ENCODE measurements at regions not wholly inside any gene's neighbourhood (a gene's known extent, or its start where the extent isn't known, plus 50 kb on each side); places are given as distances from the start of the nearest gene placed in this dataset.

DNA sequence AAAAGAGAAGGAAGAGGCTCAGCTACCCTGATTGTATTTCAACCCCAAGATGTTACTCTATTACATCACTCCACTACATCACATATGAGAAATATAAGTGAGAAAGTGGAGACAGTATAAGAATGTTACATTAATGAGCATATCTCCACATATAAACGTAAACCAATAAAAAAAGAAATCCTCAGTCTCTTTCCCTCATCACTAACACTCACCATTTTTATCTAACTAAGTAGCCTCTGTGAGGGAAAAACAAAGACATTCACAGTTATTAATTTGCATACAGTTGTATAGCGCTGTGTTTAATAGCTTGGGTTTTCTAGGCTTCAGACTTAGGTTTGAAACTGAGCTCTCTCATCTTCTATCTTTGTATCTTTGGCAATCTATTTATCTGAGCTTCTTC, 489.1 kb upstream of the LRRTM4 start:
- DNase-seq (ENCODE audit: low read depth in 4 of 4, low spot score in 3 of 4), result no peak

DNA sequence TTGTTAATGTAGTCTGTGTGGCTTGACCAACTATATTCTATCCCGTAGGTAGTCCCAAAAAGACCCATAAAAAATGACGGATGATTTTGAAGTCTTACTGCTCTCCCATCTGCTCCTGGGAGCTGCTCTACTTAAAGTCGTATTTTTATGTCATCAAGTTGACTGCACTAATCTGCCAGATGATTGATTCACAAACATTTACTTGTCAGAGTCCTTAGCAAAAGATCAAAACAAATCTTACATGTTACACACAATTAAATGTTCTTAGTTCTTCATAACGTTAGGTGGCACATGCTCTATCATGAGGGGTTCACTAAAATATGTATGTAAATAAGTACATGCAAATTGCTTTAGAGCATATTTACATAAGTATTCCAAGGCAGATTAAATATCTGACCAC, 498.3 kb upstream of the LRRTM4 start:
- no peak for DNase-seq (ENCODE audit: low read depth in 4 of 4, low spot score in 3 of 4)

DNA sequence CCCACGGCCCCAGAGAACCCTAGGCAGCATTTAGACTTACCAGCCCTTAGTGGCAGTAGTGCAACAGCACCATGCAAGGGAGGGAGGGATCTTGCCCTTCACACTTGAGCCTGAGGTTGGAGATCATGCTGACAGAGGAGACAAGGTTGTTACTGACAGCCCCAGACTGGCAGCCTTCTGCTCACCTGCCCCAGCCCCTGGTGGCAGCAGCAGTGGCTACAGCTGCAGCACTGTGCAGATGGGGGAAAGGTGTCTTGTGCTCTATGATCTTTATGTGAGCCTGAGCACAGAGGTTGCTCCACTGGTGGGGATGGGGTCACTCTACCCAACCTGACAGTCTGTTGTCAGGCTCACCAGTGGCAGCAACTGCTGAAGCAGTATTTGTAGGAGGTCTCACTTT, 501.2 kb upstream of the LRRTM4 start:
- DNase-seq (ENCODE audit: low read depth in 4 of 4, low spot score in 3 of 4), result no peak

DNA sequence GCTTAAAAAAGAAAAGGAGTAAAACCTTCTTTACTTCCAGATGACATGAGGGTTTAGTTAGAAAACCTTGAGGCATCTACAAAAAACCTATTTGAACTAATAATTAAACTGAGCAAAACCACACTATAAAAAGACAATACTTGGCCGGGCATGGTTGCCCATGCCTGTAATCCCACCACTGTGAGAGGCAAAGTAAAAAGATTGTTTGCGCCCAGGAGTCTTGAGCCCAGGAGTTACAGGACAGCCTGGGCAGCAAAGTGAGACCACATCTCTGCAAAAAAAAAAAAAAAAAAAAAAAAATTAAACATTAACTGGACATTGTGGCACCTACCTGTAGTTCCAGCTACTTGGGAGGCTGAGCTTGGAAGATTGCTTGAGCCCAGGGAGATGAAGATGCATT, 502.8 kb upstream of the LRRTM4 start:
- DNase-seq (ENCODE audit: low read depth in 4 of 4, low spot score in 3 of 4), result no peak

DNA sequence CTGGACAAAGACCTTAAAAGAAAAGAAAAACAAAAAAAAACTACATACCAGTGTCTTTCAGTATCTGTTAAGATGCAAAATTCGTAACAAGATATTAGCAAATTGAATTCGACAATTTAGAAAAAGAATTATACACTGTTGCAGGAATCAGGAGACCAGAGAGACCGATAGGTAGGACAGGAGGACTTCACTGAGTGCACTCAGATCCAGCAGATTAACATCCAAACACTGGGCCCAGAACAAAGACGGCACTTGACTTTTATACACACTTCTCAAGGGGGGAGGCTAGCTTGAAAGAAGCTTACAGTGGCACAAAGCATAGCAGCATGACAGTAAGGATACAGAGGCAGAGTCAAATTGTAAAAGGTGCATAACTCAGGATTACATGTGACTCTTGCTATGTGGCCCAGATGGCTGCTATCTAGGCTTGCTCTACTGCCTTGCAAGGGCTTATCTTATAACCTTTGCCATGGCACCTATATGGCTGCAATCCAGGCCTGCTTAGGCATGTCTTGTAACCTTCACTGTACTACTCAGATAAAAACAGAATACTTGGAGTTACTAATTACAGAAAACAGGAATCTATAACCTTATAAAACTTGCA, 507.3 kb upstream of the LRRTM4 start:
- DNase-seq (ENCODE audit: low read depth in 4 of 4, low spot score in 3 of 4), result no peak

DNA sequence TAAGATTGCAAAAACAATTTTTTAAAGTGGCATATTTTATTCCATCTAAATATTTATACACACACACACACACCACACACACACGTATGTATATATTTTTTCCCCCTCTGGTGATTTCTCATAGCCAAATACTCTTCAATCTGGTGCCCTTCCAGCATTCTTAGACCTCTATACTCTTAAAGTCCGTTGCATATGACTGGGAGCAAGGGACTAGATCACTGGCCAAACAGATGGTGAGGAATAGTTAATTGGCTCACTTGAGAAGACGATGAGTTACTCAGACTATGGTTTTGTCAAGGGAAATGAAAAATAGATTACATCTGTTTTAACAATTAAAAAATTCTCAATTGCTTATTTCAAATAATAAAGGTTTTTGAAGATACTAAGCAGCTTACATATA, 512.5 kb upstream of the LRRTM4 start:
- no peak for DNase-seq (ENCODE audit: low read depth in 4 of 4, low spot score in 3 of 4)

DNA sequence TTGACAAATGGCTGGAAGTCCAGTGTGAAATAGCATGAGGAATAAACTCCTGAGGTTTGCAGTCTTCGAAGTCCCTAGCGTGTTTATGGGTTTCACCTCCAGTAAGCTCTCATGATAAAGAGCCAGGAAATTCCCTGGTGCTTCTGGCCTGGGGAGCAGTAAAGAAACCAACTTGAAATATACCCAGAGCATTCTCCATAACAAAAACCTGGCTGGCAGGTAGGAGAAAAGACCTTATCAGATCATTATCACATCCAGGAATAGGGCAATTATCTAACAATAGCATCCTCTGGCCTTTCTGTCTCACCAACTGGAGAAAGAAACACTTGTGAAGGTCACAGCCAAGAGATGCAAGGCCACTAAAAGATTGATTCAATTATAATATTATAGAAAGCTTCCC, 513.6 kb upstream of the LRRTM4 start:
- DNase-seq (ENCODE audit: low read depth in 4 of 4, low spot score in 3 of 4), result no peak

DNA sequence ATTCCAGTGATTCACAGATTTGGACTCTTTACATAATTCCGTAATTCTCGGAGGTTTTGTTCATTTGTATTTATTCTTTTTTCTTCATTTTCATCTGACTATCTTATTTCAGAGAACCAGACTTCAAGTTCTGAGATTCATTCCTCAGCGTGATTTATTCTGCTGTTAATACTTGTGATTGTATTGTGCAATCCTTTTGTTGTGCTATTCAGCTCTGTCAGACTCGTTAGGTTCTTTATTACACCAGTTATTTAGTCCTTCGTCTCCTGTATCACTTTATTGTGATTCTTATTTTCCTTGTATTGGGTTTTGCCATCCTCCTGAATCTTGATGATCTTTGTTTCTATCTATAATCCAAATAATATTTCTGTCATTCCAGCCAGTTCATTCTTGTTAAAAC, 529.3 kb upstream of the LRRTM4 start:
- DNase-seq (ENCODE audit: low read depth in 4 of 4, low spot score in 3 of 4), result no peak

DNA sequence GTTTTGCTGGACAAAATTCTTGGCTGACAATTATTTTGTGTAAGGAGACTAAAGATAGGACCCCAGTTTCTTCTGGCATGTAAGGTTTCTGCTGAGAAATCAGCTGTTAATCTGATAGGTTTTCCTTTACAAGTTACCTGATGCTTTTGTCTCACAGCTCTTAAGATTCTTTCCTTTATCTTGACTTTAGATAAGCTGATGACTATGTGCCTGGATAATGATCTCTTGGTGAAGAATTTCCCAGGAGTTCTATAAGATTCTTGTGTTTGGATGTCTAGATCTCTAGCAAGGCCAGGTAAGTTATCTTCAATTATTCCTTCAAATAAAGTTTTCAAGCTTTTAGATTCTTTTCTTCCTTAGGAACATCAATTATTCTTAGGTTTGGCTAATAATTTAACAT, 534.8 kb upstream of the LRRTM4 start:
- no peak for DNase-seq (ENCODE audit: low read depth in 4 of 4, low spot score in 3 of 4)

DNA sequence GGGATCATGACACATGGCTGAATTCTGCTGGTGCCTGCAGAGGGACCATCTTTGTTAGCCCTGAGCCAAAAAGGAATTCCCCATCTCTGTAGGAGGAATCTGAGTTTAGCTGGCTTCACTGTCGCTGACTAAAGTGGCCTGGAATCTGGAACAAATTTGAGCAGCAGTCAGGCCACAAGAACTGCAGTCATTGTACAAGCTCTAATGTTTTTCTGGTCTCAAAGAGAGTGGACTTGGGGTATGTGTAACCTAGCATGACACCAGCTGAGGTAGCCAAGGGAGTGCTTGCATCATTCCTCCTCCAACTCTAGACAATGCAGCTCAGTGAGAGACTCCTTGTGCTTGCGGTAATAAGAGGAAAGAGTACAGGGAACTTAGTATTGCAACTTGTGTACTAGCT, 539.1 kb upstream of the LRRTM4 start:
- DNase-seq (ENCODE audit: low read depth in 4 of 4, low spot score in 3 of 4), result no peak

DNA sequence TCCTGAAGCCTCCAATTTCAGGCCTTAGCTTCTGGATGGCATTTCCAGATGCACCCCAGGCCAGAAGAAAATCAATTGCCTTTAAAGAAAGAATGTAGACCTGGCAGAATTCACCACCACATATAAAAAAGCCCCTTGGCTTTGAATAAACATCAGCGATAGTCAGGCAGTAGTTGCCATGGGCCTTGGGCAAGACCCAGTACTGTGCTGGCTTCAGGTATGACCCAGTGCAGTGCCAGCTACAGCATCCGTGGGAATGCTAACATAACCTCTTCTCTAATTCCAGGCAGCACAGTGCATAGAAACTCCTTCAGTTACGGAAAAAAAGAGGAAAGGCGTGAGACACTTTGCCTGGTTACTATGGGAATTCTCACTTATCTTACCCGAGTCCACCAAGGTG, 539.6 kb upstream of the LRRTM4 start:
- DNase-seq (ENCODE audit: low read depth in 4 of 4, low spot score in 3 of 4), result no peak

DNA sequence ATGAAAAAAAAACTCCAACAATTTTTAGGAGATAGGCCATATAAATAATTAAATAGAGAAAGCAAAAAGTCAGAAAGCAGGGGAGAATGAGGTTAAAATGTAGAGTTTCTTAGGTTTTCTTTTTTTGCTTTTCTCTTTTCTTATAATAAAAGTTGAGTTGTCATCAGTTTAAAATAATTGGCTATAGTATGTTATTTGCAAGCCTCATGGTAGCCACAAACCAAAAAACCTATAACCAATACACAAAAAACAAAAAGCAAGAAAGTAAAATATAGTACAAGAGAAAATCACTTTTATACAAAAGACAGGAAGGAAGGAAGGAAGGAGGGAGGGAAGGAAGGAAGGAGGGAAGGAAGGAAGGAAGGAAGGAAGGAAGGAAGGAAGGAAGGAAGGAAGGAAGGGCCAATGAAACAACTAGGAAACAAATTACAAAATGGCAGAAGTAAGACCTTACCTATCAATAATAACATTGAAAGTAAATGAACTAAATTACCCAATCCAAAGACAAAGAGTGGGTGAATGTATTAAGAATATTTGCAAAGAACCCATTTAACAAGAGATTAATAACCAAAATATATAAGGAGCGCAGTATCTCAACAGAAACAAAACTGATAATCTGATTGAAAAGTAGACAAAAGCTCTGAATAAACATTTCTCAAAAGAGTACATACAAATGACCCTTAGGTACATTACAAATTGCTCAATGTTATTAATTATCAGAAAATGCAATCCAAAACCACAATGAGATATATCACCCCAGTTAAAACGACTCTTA, 541.3 kb upstream of the LRRTM4 start:
- no peak for DNase-seq (ENCODE audit: low read depth in 4 of 4, low spot score in 3 of 4)

DNA sequence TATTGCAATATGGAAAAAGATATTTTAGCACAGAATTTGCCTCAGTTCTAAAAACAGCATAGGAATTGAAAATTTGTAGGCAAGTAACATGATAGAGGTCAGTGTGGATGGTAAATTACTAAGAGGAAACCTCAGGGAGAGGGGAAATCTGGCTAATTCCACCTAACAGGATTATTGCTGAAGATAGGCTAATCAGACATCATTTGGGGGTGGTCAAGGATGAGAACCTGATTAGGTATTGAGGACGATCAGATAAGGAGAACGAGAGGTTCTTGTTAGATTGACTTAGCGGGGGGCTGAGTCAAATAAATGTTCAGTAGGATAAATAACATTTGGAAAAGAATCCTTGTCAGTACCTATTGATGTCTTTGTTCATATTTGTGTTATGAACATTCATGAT, 543.2 kb upstream of the LRRTM4 start:
- no peak for DNase-seq (ENCODE audit: low read depth in 4 of 4, low spot score in 3 of 4)

DNA sequence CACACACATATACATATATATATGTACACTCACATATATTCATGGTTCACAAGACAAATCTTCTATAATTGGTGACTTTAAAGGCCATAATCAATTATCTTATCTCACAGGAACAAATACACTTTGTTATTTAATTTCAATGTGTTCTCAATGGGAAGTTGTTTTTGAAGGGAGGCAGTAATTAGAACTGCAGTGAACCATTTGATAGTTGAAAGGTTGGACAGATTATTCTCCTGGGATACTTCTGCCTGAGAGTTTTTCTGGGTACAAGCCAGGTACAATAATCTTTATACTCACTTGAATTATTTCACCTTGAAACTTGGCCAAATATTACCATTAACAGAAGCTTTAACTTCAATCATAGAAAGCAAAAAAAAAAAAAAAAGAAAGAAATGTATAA, 546.6 kb upstream of the LRRTM4 start:
- no peak for DNase-seq (ENCODE audit: low read depth in 4 of 4, low spot score in 3 of 4)

DNA sequence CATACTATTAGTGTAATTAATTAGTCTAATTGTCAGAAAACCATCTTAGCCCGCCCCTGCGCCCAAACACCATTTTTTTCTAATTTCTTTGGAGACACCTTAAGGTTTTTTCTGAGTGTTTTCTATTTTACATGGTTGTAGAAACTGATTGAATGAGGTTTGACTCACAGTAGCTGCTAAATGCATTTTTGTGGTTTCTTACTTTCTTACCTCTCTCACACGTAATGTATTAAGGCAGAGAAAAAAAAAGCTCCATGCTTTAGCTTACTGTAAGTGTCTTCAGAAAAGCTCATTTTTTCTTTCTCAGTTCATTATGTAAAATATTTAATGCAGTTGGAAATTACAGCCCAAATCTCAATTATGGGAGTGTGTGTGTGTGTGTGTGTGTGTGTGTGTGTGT, 548.5 kb upstream of the LRRTM4 start:
- DNase-seq (ENCODE audit: low read depth in 4 of 4, low spot score in 3 of 4), result no peak

DNA sequence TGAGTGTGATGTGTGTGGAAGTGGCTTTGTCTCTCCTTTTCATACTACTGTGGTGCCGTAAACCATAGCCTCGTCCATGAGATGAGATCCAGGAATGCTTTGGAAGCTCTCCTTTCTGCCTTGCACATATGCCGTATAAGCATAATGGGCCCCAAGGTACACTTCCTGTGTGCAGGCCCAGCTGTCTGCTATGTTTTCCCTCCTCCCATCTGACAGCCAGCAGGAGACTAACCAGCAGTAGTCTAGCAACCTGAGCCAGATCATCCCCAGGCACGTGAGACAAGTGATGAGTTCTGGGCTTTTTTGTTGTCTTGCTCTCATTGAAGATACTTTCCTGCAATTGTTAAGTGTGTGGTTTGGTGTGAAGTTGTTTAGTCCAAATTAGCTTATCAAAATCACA, 555.5 kb upstream of the LRRTM4 start:
- no peak for DNase-seq (ENCODE audit: low read depth in 4 of 4, low spot score in 3 of 4)

DNA sequence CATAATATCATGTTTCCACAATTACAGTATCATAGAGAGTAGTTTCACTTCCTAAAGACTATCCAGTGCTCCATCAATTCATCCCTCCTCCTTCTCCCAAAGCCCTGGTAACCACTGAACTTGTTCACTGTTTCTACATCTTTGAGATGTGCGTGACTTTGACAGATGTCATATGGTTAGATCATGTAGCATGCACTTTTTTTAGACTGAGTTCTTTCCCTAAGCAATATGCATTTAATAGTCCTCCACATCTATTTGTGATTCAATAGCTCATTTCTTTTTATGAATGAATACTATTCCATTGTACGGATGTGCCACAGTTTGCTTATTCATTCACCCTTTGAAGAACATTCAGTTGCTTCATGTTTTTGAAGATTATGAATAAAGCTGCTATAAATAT, 560.4 kb upstream of the LRRTM4 start:
- DNase-seq (ENCODE audit: low read depth in 4 of 4, low spot score in 3 of 4), result no peak

DNA sequence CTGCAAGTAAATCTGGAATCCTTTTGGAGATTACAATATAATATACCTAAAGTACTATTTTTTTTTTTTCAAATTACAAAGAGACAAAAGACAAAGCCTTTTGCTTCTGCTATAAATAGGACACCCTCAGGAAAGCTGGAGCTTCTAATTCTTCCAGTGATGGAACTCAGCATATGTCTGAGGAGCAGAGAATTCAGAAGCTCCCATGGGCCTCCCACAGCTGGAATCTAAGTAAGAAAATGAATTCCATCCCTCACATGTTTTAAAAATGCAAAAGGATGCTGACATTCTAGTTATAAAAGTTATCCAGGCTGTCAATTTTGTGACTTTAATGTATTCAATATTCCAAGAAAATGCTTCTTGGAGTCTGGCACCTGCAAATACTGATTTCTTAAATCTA, 571.3 kb upstream of the LRRTM4 start:
- DNase-seq (ENCODE audit: low read depth in 4 of 4, low spot score in 3 of 4), result no peak

DNA sequence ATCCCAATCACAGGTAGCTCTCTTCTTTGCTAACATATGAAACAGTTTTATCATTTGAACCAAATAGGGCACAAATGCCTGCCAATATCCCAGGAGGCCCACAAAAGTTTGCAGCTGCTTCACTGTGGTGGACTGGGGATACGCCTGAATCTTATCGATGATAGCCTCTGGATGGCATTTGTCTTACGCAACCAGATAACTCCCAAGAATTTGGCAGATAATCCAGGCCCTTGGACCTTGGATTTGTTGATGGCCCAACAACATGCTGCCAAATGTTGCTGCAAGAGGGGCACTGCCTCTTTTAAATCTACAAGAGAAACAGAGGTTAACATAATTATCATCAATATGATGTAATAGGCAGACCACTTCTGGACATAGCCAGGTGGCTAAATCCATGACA, 587.1 kb upstream of the LRRTM4 start:
- DNase-seq (ENCODE audit: low read depth in 4 of 4, low spot score in 3 of 4), result no peak

DNA sequence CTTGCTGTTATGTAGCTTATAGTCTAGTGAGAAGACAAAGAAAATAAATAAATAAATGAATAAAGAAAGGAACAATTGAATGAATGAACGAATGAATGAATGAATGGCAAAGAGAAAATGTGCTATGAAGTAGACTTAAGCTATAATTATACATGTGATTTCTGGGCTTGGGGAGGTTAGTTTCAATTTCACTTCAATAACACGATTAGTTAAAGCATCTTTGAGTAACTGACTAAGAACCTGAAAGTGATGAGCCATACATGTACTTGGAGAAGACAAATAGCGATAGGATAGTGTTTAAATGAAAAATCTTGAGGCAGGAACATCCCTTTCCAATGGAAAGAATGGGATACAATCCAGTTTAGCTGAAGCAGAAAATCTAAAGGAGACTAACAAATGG, 593.1 kb upstream of the LRRTM4 start:
- no peak for DNase-seq (ENCODE audit: low read depth in 4 of 4, low spot score in 3 of 4)

DNA sequence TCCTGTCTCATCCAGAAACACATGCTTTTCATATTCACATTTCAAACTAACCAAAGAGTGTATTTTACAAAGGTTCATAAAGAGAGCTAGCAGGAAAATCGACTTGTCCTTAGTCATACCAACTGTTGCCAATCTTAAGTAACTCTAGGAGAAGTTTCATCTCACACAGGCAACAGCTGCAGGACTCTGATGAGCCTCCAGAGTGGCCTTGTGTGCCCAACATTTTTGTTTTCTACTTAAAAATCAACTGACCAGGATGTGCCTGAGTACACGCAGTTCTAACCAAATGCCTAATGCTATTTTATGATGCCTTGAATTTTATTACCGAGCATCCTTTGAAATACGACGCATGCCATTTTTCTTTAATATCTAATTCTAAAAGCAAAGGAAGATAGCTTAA, 595.9 kb upstream of the LRRTM4 start:
- DNase-seq (ENCODE audit: low read depth in 4 of 4, low spot score in 3 of 4), result no peak

DNA sequence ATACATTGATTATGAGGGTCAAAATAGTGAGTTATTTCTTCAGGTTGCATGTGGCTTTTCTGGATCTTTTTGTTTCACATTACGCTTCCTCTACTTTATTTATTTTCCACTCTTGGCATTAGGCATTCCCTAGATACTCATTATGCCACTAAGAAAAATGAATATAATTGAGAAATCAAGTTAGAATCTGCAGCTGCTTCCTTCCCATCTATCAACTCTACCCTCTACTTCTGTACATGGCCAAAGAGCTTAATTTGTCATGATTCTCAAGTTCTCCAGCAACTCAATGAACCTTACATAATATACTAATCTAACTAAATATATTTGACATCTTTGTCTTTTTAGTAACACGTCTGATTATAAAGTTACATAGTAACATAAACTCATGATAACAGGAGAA, 598.1 kb upstream of the LRRTM4 start:
- no peak for DNase-seq (ENCODE audit: low read depth in 4 of 4, low spot score in 3 of 4)

DNA sequence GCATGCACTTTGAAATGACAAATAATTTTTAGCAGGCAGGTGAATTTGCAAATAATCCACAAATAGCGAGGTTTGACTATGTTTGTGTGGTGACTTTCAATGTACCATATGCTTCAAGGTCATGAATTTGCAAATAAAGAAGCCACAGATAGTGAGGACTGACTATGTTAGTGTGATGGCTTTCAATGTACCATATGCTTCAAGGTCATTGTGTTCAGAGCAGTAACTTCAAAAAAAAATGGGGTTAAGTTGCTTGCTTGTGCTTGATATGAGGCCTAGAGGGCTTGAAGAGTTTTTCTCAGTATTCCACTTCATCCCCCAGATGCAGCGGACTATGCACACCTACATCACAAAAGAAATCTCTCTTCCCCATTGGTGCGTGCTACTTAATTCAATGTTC, 602.9 kb upstream of the LRRTM4 start:
- no peak for DNase-seq (ENCODE audit: low read depth in 4 of 4, low spot score in 3 of 4)
